ENCODE measurements at regions not wholly inside any gene's neighbourhood (a gene's known extent, or its start where the extent isn't known, plus 50 kb on each side); places are given as distances from the start of the nearest gene placed in this dataset.

GRCh38 chr17:72039490-72039889, 81.3 kb upstream of the SOX9 start:
- no peak for TF ChIP-seq EZH2 (IDR thresholded peaks at IDR 0.05; ENCODE audit: borderline replicate concordance, low read depth, low read length, poor library complexity, severe bottlenecking)
- TF ChIP-seq CTCF (conservative IDR thresholded peaks at IDR 0.05; ENCODE audit: low read depth, low read length), result no peak
